ENCODE measurements at regions not wholly inside any gene's neighbourhood (a gene's known extent, or its start where the extent isn't known, plus 50 kb on each side); places are given as distances from the start of the nearest gene placed in this dataset.

DNA sequence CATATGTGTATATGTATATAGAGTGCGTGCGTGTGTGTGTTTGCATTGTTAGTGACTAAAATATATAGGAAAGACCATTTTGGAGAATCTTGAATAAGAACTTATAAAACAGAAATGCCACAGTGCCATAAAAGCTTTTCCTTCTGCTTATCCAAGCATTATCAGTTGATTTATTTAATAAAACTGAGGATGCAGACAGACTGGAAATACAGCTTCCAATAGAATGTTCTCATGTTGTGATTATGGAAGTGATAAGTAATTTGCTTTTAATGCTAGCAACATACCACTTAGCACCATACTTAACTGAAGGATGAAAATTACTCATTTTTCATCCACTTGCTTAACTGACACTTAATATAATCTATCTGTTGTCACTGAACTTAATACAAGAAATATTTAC lies 820.1 kb downstream of the TFAP2A start:
- Mint-ChIP-seq H3K27ac (no peak overlapping the region), H3K36me3 (ENCODE audit: low read depth) (no peaks in the 10 kb centered on the region), H3K4me3 (no peak overlapping the region), H3K27me3 (ENCODE audit: low read depth) (no peaks in the 10 kb centered on the region), H3K9me3 (no peaks in the 10 kb centered on the region), H3K4me1 (no peaks in the 10 kb centered on the region)
- TF ChIP-seq, protein P1, sequence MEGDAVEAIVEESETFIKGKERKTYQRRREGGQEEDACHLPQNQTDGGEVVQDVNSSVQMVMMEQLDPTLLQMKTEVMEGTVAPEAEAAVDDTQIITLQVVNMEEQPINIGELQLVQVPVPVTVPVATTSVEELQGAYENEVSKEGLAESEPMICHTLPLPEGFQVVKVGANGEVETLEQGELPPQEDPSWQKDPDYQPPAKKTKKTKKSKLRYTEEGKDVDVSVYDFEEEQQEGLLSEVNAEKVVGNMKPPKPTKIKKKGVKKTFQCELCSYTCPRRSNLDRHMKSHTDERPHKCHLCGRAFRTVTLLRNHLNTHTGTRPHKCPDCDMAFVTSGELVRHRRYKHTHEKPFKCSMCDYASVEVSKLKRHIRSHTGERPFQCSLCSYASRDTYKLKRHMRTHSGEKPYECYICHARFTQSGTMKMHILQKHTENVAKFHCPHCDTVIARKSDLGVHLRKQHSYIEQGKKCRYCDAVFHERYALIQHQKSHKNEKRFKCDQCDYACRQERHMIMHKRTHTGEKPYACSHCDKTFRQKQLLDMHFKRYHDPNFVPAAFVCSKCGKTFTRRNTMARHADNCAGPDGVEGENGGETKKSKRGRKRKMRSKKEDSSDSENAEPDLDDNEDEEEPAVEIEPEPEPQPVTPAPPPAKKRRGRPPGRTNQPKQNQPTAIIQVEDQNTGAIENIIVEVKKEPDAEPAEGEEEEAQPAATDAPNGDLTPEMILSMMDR (IDR thresholded peaks at IDR 0.05; ENCODE audit: unreplicated experiment in 3 of 3), result no peak

DNA sequence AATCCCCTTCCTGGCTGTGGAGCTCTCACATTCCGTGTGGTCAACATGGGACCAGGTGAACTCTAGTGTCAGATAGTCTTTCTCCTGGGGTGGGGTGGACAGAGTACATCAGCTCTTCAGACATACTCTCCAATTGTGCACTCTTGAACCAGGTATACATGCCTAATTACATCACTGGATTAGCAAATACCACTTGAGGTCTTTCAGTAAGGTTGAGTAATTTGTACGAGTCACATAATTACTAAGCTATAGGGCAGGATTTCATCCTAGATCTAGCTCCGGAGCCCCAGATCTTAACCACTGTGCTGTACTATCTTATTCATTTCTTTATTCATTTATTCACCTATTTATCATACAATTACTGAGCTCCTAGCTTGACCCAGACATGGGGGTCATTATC lies 821.3 kb downstream of the TFAP2A start:
- Mint-ChIP-seq H3K9me3 (no peaks in the 10 kb centered on the region), H3K27me3 (ENCODE audit: low read depth) (no peaks in the 10 kb centered on the region), H3K36me3 (ENCODE audit: low read depth) (no peaks in the 10 kb centered on the region), H3K4me3 (no peak overlapping the region), H3K4me1 (no peaks in the 10 kb centered on the region), H3K27ac (no peak overlapping the region)
- TF ChIP-seq, protein P1 (IDR thresholded peaks at IDR 0.05; ENCODE audit: unreplicated experiment in 3 of 3), result no peak

DNA sequence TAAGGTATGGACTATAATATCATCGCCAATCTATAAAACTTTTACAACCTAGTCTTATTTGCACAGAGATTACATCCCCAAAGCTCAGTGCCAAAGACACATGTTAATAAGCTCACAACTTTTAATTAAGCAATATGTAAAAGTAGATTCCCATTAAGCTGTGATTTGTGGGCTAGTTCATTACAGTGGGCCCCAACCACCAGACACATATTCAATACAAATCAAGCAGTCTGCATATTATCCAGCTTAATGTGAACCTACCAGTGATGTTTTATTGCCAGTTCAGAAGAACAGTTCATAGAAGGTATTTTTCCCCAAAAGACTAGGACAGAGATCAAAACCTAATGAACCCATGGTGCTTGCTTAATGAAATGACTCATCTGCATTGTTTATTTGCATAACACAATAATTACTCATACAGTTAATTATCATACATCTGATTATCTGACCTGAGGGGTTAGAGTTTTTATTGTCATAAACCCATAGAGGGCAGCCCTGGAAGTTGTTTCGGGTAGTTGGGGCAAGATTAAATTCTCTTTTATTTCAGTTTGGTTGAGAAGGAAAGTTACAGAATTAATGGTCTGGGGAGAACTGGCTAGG lies 831.0 kb downstream of the TFAP2A start:
- TF ChIP-seq, protein P1 (IDR thresholded peaks at IDR 0.05; ENCODE audit: unreplicated experiment in 3 of 3), result no peak
- no peaks in the 10 kb centered on the region for H3K4me1 Mint-ChIP-seq
- no peak overlapping the region for H3K4me3 Mint-ChIP-seq
- H3K9me3 Mint-ChIP-seq, result no peaks in the 10 kb centered on the region
- H3K36me3 Mint-ChIP-seq (ENCODE audit: low read depth), result no peaks in the 10 kb centered on the region
- H3K27me3 Mint-ChIP-seq (ENCODE audit: low read depth), result peaks cover 3% of the 10 kb centered on the region
- H3K27ac Mint-ChIP-seq, result no peak overlapping the region

DNA sequence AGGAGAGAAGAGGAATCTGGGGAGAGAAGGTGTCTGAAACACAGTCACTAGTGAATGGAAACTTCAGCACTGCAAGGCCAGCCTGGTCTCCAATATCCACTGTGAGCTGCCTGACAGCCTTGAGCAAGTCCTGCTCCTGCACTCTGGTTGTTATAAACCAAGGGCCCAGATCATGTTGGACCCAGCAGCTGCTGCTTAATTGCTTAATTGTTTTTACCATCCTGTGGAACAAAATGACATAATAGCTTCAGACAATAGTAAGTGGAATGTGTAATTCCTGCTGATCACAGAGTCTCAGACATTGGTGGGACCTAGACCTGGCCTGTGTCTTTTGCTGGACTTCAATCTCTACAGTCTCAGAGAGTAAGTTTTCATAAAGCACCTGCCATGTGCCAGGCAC lies 833.7 kb downstream of the TFAP2A start:
- TF ChIP-seq, protein P1 (IDR thresholded peaks at IDR 0.05; ENCODE audit: unreplicated experiment in 3 of 3), result no peak
- Mint-ChIP-seq H3K27me3 (ENCODE audit: low read depth) (peaks cover 3% of the 10 kb centered on the region), H3K4me3 (no peak overlapping the region), H3K36me3 (ENCODE audit: low read depth) (no peaks in the 10 kb centered on the region), H3K4me1 (no peaks in the 10 kb centered on the region), H3K9me3 (no peaks in the 10 kb centered on the region), H3K27ac (no peak overlapping the region)

DNA sequence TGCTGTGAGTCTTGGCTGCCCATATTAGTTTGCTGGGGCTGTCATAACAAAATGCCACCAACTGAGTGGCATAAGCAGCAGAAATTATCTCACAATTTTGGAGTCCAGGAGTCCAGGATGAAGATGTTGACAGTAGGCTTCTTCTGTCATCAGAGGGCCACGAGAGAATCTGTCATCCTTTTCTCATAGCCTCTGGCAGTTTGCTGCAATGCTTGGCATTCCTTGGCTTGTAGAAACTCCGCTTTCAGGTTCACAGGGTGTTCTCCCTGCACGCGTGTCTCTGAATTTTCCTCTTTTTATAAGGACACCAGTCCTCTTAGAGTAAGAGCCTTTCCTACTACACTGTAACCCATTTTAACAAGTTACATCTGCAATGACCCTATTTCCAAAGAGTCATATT lies 838.4 kb downstream of the TFAP2A start:
- TF ChIP-seq, protein P1 (IDR thresholded peaks at IDR 0.05; ENCODE audit: unreplicated experiment in 3 of 3), result no peak
- Mint-ChIP-seq H3K36me3 (ENCODE audit: low read depth) (no peaks in the 10 kb centered on the region), H3K4me3 (no peak overlapping the region), H3K27ac (no peak overlapping the region), H3K4me1 (no peaks in the 10 kb centered on the region), H3K27me3 (ENCODE audit: low read depth) (no peaks in the 10 kb centered on the region), H3K9me3 (peaks cover 3% of the 10 kb centered on the region)

DNA sequence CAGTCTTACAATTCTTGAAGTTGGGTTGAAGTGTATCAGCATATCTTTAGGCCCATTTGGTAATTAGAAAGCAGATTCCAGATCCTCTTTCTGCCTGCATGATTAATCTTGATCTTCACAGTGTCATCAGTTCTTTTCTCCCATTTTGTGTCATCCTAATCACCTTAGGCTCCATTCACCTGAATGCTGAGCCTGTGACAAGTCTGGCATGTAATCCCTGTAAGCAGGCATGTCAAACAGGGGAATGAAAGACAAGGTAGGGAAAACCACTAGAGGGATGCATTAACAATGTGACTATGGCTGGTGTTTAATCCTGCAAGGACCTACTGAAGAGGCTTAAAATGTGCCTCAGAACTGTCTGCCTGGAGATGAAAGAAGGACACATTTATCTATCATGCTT lies 848.8 kb downstream of the TFAP2A start:
- Mint-ChIP-seq H3K9me3 (no peaks in the 10 kb centered on the region), H3K36me3 (ENCODE audit: low read depth) (no peaks in the 10 kb centered on the region), H3K4me1 (peaks cover 6% of the 10 kb centered on the region), H3K4me3 (no peak overlapping the region), H3K27me3 (ENCODE audit: low read depth) (no peaks in the 10 kb centered on the region), H3K27ac (no peak overlapping the region)
- TF ChIP-seq, protein P1 (IDR thresholded peaks at IDR 0.05; ENCODE audit: unreplicated experiment in 3 of 3), result no peak

All from nephron (organoid).